ENCODE measurements at regions not wholly inside any gene's neighbourhood (a gene's known extent, or its start where the extent isn't known, plus 50 kb on each side); places are given as distances from the start of the nearest gene placed in this dataset.

DNA sequence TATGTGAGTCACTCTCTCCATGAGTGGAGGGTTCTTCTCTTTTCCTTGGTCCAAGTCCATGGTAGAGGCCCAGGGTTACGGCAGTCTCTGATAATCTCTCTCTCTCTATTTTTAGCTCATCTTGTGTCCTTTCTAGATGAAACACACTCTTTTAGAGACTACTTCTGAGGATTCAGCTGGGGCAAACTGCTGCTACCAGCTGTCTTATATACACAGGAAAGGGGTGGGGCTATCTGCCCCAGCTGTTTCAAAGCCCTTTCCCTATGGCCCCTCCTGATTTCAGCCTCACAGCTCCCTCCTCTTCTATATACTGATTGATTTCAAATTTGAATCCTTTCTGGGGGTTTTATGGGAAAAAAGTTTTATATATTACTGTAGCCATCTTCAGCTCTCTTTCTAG, 324.8 kb downstream of the RWDD3 start:
- DNase-seq, result no peak
- TF ChIP-seq, protein P1, sequence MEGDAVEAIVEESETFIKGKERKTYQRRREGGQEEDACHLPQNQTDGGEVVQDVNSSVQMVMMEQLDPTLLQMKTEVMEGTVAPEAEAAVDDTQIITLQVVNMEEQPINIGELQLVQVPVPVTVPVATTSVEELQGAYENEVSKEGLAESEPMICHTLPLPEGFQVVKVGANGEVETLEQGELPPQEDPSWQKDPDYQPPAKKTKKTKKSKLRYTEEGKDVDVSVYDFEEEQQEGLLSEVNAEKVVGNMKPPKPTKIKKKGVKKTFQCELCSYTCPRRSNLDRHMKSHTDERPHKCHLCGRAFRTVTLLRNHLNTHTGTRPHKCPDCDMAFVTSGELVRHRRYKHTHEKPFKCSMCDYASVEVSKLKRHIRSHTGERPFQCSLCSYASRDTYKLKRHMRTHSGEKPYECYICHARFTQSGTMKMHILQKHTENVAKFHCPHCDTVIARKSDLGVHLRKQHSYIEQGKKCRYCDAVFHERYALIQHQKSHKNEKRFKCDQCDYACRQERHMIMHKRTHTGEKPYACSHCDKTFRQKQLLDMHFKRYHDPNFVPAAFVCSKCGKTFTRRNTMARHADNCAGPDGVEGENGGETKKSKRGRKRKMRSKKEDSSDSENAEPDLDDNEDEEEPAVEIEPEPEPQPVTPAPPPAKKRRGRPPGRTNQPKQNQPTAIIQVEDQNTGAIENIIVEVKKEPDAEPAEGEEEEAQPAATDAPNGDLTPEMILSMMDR (IDR thresholded peaks at IDR 0.05), result no peak
- TF ChIP-seq EP300 (IDR thresholded peaks at IDR 0.05; ENCODE audit: low read depth) (no peak), POLR2A (IDR thresholded peaks at IDR 0.05) (no peak), POLR2AphosphoS5 (IDR thresholded peaks at IDR 0.05) (no peak)
- no peak overlapping the region for H3K4me3 ChIP-seq
- no peak overlapping the region for H3K27ac ChIP-seq
- no peaks in the 10 kb centered on the region for H3K4me1 ChIP-seq
- H3K36me3 ChIP-seq, result no peaks in the 10 kb centered on the region
- H3K27me3 ChIP-seq, result no peaks in the 10 kb centered on the region
- WGBS, 2 donors (ENCODE audit: low coverage in 1 of 2), result 79 to 80% methylated on average over 1 of the region's 1 CpG
- intact Hi-C loops (cut with DNase I; ENCODE audit: low total_unique reads), result no loop called here
- H3K9me3 ChIP-seq, result peaks cover 0 to 3% of the 10 kb centered on the region in 2 donors
- in situ Hi-C loops (cut with MboI; ENCODE audit: low pct_ligation_motif_present in 1 of 4, low pct_unique_long_range_greater_than_20kb in 1 of 4, low sequenced_read_pairs in 3 of 4), result no loop called here

DNA sequence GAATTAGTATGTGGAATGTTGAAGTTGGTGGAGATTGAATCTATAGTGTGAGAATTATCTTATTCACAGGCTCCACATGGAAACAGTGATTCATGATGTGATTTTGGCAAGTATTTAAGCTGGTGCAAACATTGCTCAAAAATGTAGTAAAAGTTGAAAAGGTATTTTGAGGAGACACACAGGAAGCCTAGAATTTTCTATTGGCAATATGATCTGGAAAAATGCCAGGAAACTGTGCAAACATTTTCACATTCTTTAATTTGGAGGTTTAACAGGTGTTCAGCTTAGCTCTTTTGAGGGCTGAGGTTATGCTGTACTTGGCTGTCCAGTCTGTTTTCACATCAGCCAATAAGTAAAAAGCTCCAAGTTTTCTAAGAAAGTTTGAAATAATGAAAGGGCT, 327.3 kb downstream of the RWDD3 start:
- Histone ChIP-seq H3K4me1 (no peaks in the 10 kb centered on the region), H3K27me3 (no peaks in the 10 kb centered on the region), H3K4me3 (no peak overlapping the region), H3K9me3 (peaks cover 0 to 3% of the 10 kb centered on the region in 2 donors), H3K27ac (no peak overlapping the region), H3K36me3 (no peaks in the 10 kb centered on the region)
- intact Hi-C loops (cut with DNase I; ENCODE audit: low total_unique reads), result no loop called here
- no peak for DNase-seq
- in situ Hi-C loops (cut with MboI; ENCODE audit: low pct_ligation_motif_present in 1 of 4, low pct_unique_long_range_greater_than_20kb in 1 of 4, low sequenced_read_pairs in 3 of 4), result no loop called here
- TF ChIP-seq POLR2A (IDR thresholded peaks at IDR 0.05) (no peak), POLR2AphosphoS5 (IDR thresholded peaks at IDR 0.05) (no peak), EP300 (IDR thresholded peaks at IDR 0.05; ENCODE audit: low read depth) (no peak)
- TF ChIP-seq, protein P1 (IDR thresholded peaks at IDR 0.05), result no peak

DNA sequence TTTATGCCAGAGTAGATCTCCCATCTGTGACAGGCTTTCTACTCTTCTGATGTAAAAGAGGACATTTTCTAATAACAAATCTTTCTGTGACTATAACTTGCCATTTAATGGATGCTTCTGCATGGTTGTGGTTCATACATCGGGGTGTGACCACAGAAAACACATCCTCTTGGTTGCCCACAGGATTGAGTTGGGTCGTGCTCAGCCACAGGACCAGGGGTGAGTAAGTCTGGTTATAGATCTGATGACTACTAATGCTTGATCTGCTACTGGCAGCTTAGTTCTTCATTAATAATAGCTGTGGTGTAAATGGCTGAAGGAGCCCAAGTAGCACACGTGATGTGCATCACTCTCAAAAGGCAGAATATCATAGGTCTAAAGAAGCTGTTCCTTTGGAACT, 328.2 kb downstream of the RWDD3 start:
- Histone ChIP-seq H3K36me3 (no peaks in the 10 kb centered on the region), H3K27me3 (no peaks in the 10 kb centered on the region), H3K4me1 (no peaks in the 10 kb centered on the region), H3K4me3 (no peak overlapping the region), H3K27ac (no peak overlapping the region), H3K9me3 (peaks cover 0 to under 1% of the 10 kb centered on the region in 2 donors)
- no peak for DNase-seq
- intact Hi-C loops (cut with DNase I; ENCODE audit: low total_unique reads), result no loop called here
- 70 to 78% methylated on average over 2 to 3 of the region's 3 CpGs for WGBS, 2 donors (ENCODE audit: low coverage in 1 of 2)
- in situ Hi-C loops (cut with MboI; ENCODE audit: low pct_ligation_motif_present in 1 of 4, low pct_unique_long_range_greater_than_20kb in 1 of 4, low sequenced_read_pairs in 3 of 4), result no loop called here
- TF ChIP-seq EP300 (IDR thresholded peaks at IDR 0.05; ENCODE audit: low read depth) (no peak), POLR2AphosphoS5 (IDR thresholded peaks at IDR 0.05) (no peak), POLR2A (IDR thresholded peaks at IDR 0.05) (no peak)
- TF ChIP-seq, protein P1 (IDR thresholded peaks at IDR 0.05), result no peak

DNA sequence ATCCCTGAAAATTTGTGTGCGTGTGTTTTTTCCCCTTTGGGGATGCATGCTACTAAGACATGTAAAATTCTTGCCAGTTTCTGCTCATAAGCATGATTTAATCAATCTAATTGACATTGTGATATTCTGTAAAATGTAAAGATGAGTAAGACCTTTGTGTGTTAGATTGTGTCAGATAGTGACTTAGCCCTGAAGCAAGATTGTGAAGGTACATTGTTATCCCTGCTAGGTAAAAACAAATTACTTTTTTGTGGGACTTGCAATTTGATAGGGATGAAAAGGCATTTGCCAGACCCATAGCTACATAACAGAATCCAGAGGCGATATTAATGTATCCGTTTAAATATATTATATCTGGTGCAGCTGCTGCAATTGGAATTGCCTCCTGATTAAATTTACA, 338.0 kb downstream of the RWDD3 start:
- 77 to 87% methylated on average over 3 of the region's 3 CpGs for WGBS, 2 donors (ENCODE audit: low coverage in 1 of 2)
- in situ Hi-C loops (cut with MboI; ENCODE audit: low pct_ligation_motif_present in 1 of 4, low pct_unique_long_range_greater_than_20kb in 1 of 4, low sequenced_read_pairs in 3 of 4), result no loop called here
- Histone ChIP-seq H3K9me3 (no peaks in the 10 kb centered on the region), H3K27me3 (no peaks in the 10 kb centered on the region), H3K36me3 (no peaks in the 10 kb centered on the region), H3K4me3 (no peak overlapping the region), H3K4me1 (no peaks in the 10 kb centered on the region), H3K27ac (no peak overlapping the region)
- intact Hi-C loops (cut with DNase I; ENCODE audit: low total_unique reads), result no loop called here
- no peak for TF ChIP-seq POLR2A (IDR thresholded peaks at IDR 0.05)
- no peak for TF ChIP-seq EP300 (IDR thresholded peaks at IDR 0.05; ENCODE audit: low read depth)
- no peak for TF ChIP-seq POLR2AphosphoS5 (IDR thresholded peaks at IDR 0.05)
- TF ChIP-seq, protein P1 (IDR thresholded peaks at IDR 0.05), result no peak
- DNase-seq, result no peak
